Astrocyte (in vitro differentiated cells and primary cell): ENCODE measurements at regions not wholly inside any gene's neighbourhood (a gene's known extent, or its start where the extent isn't known, plus 50 kb on each side); places are given as distances from the start of the nearest gene placed in this dataset.

Source experiments
- EZH2 ChIP-seq: IDR thresholded peaks from 2 replicates; pipeline ENCODE4 v1.6.1; 2012; ENCODE audit warnings: mild to moderate bottlenecking, low read length, inconsistent platforms; ENCODE audit not compliant: insufficient read depth
- TF ChIP-seq, protein P1 (sequence below): IDR thresholded peaks from 2 replicates; pipeline ENCODE4 v1.5.1; 2011; ENCODE audit warnings: low read depth, mild to moderate bottlenecking, inconsistent platforms, low read length, moderate library complexity; ENCODE audit not compliant: insufficient read depth

DNA sequence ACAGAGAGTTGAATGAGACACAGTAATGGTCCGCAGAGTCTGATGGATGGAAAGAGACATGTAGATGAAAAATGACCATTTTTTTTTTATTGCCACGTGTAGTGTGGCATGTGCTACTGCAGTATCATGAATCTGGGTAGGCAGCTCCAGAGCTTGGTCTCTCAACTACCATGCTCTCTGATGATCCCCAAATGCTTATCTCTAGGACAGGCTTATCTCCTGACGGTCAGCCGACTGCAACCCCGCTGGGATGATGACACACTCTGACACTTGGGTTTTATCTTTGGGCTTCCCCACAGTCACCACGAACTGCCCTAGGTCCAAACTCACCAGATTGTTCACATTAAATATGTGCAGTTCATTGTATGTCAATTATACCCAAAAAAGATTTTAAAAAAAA, 239.7 kb downstream of the QDPR start:
- TF ChIP-seq, protein P1, sequence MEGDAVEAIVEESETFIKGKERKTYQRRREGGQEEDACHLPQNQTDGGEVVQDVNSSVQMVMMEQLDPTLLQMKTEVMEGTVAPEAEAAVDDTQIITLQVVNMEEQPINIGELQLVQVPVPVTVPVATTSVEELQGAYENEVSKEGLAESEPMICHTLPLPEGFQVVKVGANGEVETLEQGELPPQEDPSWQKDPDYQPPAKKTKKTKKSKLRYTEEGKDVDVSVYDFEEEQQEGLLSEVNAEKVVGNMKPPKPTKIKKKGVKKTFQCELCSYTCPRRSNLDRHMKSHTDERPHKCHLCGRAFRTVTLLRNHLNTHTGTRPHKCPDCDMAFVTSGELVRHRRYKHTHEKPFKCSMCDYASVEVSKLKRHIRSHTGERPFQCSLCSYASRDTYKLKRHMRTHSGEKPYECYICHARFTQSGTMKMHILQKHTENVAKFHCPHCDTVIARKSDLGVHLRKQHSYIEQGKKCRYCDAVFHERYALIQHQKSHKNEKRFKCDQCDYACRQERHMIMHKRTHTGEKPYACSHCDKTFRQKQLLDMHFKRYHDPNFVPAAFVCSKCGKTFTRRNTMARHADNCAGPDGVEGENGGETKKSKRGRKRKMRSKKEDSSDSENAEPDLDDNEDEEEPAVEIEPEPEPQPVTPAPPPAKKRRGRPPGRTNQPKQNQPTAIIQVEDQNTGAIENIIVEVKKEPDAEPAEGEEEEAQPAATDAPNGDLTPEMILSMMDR = no peak
- TF ChIP-seq EZH2 = no peak
